NCI-H774 (cell line): ENCODE measurements at regions not wholly inside any gene's neighbourhood (a gene's known extent, or its start where the extent isn't known, plus 50 kb on each side); places are given as distances from the start of the nearest gene placed in this dataset.
A peak's percentile ranks its signal among the peaks of the same experiment; 100 is the strongest.
"Not testable (repeated sequence)": the region's sequence is repeated elsewhere in the genome, so short reads cannot be mapped to it uniquely, and the experiment has no call there.

ENCODE experiments used
- DNase-seq: peaks from one replicate; lab custom pipeline; 2025; lab: John Stamatoyannopoulos, UW

DNA sequence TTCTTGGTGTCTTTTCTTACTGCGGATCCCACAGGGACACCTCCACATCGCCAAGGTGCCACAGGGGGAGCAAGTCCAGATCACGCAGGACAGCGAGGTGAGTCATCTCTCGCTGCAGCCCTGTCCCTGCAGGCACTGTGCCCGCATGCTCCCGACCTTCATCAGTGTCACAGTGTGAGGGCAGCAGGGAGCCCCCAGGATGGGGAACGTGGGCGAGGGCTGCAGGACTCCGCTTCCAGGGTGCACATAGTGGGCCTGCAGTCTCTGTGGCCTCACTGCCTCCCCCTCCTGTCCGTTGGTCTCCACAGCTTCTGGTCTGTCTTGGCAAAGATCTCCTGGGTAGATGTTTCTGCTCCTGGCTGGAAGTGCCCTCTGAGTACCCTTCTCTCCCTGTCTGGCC lies 78.0 kb downstream of the NPIPB11 start:
- DNase-seq, result not testable (repeated sequence)

DNA sequence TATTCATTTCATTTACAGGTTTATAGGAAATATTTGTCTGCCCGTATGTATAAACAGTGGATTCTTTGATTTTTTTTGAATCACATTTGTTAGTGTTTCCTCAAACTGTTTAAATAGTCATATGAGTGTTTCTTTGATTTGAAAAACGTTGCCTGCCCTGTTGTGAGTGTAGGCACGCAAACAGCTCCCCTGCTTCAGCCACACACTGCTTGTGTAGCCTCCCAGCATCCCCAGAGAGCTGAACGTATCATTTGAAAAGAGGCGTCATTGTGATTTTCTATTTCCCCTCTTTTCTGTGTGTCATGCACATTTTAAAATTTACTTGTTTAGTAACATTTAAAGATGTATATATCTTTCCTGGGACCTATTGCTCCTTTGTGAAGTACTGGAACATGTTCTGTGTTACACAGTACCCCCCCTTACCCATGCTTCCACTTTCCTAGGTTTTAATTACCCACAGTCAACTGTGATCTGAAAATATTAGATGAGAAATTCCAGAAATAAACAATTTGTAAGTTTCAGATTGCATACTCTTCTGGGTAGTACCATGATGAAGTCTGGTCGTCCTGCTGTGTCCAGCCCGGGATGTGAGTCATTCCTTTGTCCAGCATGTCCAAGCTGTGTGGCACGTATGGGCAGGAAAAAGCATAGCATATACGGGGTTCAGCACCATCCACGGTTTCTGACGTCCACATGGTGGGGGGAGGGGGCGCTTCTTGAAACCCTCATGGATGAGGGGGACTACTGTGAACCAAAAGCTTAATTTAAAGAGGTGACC lies 78.7 kb downstream of the NPIPB11 start:
- DNase-seq, result not testable (repeated sequence)

DNA sequence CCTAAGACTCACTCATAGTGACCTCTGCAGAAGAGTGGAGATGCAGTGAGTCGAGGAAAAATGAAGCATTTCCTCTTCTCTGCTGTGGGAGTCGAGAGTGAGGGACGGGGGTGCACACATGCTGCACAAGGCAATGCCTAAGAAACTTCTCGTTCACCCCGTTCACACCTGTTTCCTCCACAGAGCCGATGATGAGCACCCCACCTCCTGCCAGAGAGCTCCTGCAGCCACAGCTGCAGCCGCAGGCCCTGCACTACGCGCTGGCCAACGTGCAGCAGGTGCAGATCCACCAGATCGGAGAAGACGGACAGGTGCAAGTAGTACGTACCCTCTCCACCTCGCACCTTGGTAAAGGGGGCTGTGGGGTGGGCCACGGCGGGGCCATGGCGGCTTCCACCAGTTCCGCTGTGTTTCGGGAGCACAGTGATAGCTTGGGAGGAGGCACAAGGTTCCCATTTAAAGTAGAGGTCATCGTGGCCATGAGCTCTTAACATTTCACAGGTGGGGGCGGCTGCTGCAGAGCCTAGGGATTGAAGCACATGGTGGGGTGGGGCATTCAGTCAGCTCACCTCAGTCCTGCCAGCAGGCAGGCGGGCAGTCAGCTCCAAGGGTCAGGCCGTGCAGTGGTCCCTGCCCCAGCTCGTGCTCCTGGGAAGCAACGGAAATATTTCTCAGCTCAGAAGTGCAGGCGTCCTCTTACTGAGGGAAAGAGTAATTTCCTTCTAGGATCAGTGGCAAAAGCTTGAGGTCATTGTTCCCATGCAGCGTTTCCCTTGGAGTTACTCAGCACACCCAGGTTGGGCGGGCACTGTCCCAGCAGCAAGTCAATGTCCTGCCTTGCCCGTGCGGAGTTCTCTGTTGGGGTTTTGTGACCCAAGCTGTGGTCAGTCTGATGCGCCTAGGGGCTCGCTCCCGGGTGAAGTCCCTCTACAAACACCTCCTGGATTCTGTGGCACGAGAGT lies 80.1 kb downstream of the NPIPB11 start:
- DNase-seq, result not testable (repeated sequence)

DNA sequence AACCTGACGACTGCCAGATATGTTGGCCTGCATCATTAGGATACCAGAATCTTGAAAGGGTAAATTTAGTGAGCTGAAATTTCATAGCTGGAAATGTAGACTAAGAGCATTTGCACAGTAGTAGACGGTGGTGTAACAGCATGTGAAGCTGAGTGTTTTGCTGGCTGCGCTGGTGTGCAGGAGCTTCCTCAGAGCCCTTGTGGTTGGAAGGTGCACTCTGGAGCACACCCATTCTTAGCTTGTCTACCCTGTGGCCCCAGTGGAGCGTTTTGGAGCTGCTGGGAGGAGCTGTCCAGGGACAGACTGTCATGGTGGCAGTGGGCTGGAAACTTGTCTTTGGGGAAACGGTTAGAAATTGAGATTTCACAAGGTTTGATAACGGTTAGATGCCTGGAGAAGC lies 82.8 kb downstream of the NPIPB11 start:
- DNase-seq, result not testable (repeated sequence)

DNA sequence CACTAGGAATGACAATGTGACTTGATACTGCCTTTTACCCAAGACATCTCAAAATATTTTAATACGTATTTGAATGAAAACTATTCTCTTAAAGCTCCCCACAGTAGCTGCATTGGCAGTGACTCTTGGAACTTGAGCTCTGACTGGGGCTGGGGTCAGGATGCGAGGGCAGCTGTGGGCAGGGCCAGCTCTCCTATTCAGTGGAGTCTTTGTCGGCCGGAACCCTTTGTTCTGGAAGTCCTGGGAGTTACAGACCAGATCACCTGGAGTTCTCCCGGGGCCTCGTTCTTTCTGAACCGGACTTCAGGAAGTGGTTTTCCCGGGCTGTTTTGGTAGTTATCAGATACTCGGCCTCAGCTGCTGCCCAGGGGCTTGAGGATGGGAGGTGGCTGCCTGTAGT lies 84.9 kb downstream of the NPIPB11 start:
- DNase-seq, result no peak

DNA sequence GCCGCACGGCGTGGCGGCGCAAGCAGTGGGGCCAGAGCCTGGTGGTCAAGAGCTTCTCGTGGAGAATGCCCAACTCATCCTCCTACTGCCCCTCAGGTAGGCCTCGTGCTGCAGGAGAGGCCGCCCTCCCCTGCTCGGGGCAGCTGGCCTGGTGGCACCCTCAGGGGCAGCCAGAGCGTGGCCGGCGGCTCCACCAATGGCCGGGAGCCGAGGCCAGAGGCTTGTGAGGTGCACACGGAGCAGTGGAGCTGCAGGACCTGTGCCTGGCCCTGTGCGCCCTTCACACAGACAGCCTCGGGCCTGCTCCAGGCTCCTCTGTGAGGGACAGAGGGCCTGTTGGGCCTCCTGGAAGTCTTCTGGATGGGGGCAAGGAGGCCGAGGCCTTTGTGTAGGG lies 85.5 kb downstream of the NPIPB11 start:
- DNase-seq, result no peak

DNA sequence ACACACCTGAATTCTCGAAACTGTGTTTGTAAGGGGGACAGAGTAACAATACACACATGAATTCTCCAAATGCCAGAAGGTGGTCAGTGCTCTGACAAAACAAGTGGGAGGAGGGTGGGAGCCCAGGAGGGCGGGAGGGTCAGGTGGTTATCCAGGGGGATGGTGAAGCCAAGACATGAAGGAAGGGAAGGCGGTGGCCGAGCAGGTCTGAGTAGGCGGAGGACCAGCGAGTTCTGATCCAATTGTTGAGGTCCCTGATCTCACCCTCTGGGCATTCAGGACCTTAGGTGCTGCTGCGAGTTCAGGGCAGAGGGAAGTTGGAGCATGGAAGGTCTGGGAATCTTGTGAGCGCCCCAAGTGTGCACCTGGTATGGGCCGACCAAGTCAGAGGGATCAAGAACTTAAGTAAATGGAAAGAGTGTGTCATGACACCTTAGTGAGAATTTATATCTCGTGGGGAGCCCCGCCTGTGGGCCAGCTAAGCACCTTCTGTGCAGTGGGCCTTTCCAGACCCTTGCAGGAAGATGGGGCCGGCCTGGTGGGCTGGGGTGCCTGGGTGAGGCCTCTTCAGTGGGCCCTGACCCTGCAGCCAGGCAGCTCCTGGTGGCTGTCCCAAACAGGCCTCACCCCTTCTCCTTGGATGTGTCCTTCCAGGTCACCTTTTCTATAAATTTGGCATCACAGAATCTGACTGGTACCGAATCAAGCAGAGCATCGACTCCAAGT lies 86.1 kb downstream of the NPIPB11 start:
- no peak for DNase-seq

DNA sequence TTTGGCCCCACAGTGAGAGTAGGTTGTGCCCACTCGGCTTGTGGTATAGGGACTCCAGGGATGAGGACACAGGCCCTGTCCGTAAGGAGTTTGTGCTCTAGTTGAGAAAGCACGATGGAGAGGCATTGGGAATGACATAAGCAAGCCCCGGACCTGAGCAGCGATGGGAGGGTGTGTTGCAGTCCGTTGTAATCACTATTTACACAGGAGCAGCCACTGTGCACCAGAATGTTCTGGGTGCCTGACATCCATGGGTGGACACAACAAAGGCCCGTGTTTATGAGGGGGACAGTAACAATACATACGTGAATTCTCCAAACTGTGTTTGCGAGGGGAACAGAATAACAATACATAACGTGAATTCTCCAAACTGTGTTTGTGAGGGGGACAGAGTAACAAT lies 86.8 kb downstream of the NPIPB11 start:
- DNase-seq, result no peak

DNA sequence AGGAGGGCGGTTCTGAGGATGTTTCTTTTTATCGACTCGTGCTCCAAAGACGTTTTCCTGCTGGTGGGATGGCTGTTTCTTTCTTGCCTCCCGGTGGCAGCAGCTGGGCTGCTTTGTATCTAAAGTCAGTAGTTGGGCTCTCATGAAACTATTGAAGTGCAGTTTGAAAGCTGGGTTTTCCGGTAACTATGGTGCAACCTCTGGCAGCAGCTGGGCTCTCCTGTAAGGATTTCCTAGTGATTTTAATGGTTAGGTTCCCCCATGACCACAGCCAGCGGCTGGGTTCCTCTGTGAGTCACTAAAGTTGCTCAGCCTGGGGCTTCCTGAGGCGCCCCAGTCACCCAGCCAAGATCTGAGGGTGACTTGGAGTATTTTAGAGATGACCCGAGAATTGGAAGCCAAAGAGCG lies 87.9 kb downstream of the NPIPB11 start:
- DNase-seq, result not testable (repeated sequence)

DNA sequence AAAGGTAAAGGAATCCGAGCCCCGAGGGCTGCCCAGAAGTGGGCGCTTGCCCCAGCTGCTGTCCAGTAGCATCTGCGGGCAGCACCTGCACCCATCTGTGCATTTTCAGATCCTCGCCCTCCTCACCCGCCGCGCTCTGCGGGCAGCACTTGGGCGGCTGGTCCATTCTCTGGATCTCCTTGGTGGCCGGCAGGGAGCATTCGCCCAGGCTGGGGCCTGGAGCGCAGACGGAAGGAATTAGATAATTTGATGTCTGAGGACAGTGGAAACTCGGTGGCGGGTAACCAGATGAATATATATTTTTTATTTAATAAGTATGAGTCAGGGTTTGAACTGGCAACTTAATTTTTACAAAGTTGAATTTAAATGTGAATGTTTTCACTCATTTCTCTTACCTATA lies 88.5 kb downstream of the NPIPB11 start:
- no peak for DNase-seq

DNA sequence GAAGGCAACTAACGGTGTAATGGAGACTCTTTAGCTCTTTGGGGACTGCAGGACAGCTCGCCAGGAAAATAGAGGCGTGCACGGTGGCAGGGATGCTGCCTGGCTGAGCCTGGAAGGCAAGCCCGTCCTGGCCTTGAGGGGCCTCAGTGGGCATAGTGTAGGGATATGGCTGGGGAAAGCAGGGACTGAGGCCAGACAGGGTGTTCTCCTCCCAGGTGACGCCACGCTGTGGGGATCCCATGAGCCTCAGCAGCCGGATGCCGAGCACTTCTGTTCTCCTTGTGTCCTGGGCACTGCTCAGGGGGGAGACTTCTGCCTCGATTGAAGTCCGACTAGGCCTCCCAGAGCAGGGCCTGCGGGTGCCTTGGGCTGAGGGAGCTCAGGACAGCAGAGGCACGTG lies 89.2 kb downstream of the NPIPB11 start:
- DNase-seq, result no peak

DNA sequence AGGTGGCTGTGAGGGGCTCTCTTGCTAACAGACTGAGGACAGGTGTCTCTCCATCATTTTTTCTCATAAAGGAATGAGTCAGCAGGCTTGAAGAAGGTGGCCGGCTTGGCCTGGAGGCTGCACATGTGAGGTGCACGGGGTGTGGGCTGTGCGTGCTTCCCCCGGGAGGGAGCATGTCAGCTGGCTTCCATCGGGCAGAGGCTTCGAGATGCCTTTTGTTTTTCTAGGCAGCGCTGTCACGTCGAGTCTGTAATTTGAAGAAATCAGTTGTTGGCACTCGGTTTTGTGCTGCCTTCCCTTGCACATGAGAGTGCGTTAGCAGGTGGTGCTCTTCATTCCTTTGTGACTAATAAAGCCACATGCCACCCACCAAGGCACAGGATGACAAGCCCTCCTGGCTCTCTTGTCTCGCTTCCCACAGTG lies 89.7 kb downstream of the NPIPB11 start:
- DNase-seq, result no peak

DNA sequence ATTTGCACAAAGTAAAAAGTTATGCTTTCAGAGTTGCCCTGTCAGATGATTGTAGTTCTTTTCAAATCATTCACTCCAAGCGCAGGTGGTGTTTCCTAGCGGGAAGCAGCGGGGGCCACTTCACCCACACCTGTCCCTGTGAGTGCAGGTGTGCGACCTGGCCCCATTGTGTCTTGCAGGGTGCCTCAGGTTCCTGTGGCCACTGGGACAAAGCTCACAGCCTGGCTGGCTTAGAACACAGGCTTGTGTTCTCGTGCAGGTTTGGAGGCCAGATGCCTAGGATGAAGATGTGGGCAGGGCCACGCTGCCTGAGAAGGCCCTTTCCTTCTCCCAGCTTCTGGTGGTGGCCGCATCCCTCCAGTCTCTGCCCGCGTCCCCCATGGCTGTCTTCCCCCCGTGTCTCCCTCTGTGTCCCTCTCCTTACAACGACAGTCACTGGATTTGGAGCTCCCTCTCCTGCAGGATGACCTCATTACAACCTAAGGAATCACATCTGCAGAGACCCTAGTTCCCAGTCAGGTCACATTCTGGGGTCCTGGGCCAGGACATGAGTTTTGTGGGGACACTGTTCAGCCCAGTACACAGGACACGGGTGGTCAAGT lies 90.5 kb downstream of the NPIPB11 start:
- DNase-seq, result peak; percentile 78

DNA sequence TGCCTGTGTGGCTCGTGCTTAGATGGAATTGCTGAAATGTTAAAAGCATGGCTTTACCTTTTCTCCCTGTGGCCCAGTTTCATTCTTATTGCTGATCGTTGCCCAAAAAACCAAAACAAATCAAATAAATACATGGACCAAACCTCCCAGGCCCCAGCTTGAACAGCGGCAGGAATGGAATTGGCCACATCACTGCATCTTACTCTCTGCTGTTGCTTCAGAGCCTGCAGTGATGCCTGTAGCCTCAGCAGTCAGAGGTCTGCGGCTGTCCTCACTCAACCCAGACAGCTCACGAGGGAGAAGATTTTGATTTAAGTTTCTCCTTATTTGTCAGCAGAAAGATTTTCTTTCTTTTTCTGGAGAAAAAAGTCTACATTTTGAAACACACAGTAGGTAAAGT lies 91.5 kb downstream of the NPIPB11 start:
- no peak for DNase-seq

DNA sequence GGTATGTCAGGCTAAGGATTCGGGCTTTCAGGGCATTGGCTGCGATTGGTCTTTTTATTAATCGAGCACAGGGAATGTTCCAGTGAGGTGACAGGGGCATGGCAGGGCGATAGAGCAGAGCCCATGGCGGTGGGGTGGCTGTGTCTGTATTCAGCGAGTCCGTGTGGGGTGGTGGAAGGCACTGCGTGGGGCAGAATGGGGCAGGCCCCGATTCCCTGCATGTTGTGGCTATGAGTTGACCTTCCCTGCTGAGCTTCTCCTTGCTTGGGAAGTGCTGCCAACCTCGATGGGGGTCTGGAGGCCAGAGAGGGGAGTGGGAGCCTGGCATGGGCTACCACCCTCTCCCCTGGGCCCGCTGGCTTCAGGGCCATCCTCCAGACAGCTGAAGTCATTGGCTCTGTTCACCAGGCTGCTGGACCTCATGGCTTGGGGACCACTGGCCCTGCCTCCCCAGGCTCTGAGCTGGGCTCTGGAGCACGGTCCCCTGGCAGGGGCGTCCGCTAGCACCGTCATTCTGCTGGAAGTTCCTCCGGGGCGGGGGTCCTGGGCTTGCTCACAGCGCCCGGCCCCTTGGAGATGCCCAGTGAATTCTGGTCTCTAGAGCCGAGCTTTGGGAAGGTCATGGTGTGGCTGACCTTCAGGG lies 92.1 kb downstream of the NPIPB11 start:
- DNase-seq, result no peak

DNA sequence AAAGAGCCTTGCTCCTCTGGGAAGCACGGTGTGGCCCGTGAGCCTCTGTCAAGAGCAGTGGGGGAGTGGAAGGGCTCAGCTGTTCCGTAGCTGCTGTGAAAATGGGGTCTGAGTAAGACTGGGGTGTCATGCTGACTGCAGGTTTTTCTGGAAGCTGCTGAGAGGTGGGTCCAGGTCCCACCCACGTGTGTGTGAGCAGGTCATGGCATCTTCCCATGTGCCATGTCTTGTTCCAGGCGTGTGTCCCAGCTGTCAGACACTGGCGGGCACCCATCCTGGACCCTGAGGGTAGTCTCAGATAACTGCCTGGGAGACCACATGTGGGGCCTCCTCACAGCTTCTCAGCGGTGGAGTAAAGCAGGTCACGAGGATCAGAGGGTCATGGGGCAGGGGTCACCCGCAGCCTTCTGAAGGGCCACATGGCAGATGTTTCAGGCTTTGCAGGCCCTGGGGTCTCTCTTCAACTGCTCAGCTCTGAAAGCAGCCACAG lies 92.9 kb downstream of the NPIPB11 start:
- no peak for DNase-seq

DNA sequence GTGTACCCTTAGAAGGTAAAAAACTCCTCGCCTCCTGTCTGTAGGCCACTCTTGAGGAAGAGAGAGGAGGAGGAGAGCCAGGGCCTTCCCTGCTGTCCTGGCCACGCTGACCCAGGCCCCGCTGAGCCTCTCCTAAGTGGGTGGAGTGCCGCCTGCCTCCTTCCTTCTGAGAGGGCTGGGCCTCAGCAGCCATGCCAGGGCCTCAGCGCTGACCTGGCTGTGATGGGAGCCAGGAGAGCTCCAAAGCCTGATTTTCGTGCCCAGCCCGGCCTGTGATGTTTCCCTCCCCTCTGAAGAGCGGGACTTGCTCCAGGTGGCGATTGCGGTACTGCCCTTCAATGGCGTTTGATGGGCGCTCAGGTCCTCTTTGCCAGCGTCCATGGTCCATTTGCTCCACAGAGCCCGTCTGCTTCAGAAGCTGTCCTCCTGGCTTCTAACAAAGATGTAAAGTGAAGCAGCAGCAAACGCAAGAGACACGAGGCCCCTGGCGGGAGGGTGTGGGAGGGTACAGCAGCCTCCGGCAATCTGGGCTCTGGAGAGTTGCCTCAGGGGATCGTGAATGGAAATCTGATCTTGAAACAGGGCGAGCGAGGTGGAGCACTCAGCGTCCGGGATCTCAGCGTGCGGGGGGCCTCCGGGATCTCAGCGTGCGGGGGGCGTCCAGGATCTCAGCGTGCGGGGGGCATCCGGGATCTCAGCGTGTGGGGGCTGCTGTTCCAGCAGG lies 93.5 kb downstream of the NPIPB11 start:
- DNase-seq, result no peak

DNA sequence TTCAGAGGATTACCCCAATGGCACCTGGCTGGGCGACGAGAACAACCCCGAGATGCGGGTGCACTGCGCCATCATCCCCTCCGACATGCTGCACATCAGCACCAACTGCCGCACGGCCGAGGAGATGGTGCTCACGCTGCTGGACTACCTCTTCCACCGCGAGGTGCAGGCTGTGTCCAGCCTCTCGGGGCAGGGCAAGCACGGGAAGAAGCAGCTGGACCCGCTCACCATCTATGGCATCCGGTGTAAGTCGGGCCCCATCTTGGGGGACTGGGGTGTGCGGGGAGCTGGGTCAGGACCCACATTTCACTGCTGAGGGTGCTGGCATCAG lies 94.2 kb downstream of the NPIPB11 start:
- DNase-seq, result not testable (repeated sequence)

DNA sequence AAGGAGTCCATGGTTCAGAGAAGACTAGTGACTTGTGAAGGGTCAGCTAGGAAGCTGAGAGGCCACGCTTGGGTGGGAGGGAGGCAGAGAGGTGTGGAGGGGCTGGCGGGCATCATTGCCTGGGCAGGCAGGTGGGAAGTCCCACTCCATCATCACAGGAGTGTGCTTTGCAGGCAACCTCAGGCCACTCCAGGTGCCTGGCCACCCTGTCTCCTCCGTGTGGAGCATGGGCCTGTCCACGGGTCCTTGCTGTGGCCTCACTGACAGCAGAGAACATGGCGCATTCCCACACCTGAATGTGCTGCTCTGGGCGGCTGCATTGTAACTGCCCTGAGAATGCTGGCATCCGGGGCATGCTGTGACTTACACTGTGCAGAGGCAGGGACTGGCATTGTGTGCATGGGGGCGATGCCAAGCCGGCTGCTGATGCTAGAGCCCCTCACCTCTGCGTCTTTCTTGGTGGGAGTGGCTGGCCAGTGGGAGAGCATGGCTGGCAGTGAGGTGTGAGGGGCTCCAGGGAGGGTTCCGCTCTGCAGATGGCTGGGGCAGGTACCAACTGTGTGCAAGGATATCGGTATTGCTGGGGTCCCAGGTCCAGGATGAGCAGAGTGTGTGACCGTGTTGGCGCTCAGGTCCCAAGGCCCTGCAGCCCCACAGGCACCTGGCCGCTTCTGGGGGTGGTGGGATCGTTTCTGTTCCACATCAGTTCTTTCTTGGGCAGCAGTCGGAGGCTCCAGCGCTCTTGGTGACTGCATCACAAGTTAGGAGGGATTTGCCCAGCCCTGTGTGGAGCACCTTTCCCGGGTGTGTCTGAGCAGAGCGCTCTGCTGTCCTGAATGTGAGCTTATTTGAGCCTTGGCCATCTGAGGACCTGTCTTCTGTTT lies 94.8 kb downstream of the NPIPB11 start:
- no peak for DNase-seq

DNA sequence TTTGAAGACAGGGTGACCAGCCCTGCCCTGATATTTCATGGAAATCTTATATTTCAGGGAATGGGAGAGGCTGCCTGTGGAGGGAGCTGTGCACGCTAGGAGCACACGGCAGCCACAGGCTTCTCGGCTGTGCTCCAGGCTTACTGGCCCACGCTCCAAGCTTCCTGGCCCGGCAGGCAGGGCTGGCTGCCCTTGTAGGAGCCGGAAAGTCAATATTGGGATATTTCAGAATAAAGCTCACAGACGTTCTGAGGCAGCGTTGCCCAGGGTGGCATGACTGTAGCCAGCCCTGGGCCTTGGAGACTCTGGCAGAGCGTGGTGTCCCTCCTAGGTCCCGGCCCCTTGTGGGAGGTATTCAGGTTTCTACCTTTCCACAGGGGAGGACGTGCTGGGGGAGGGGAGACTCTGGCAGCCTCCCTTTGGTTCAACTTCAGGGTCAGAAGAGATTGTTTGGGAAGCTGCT lies 95.6 kb downstream of the NPIPB11 start:
- no peak for DNase-seq
